Endodermal cell (in vitro differentiated cells): ENCODE measurements at regions not wholly inside any gene's neighbourhood (a gene's known extent, or its start where the extent isn't known, plus 50 kb on each side); places are given as distances from the start of the nearest gene placed in this dataset.

Experiments
- DNase-seq: peaks from one replicate; pipeline ENCODE4 v3.0.0-alpha.2; 2017
- H3K27ac ChIP-seq: 2 replicates; pipeline ENCODE4 v1.5.1; 2013; ENCODE audit warnings: mild to moderate bottlenecking, low read depth, low read length, moderate library complexity
- H3K27me3 ChIP-seq: 2 replicates; pipeline ENCODE4 v1.6.1; 2013; ENCODE audit warnings: mild to moderate bottlenecking, low read length, moderate library complexity; ENCODE audit not compliant: insufficient read depth, control insufficient read depth, poor library complexity, severe bottlenecking
- H3K36me3 ChIP-seq: 2 replicates; pipeline ENCODE4 v1.7.0; 2013; ENCODE audit warnings: mild to moderate bottlenecking, low read length, moderate library complexity; ENCODE audit not compliant: control insufficient read depth, insufficient read depth
- H3K4me1 ChIP-seq: one replicate; pipeline ENCODE4 v1.7.0; 2013; ENCODE audit warnings: low read length; ENCODE audit not compliant: control insufficient read depth, insufficient read depth
- H3K4me3 ChIP-seq: 2 replicates; pipeline ENCODE4 v1.5.1; 2013; ENCODE audit warnings: mild to moderate bottlenecking, low read length, moderate library complexity
- H3K9ac ChIP-seq: 2 replicates; pipeline ENCODE4 v1.6.1; 2013; ENCODE audit warnings: mild to moderate bottlenecking, low read length, moderate library complexity; ENCODE audit not compliant: poor library complexity, severe bottlenecking; ENCODE audit errors: extremely low read depth
- H3K9me3 ChIP-seq: 2 replicates; pipeline ENCODE4 v1.6.1; 2013; ENCODE audit warnings: mild to moderate bottlenecking, low read length, moderate library complexity; ENCODE audit not compliant: control insufficient read depth
- H3K27ac Mint-ChIP-seq: 2 replicates; pipeline ENCODE4 v1.8.0; 2020; ENCODE audit warnings: mixed read lengths
- H3K27me3 Mint-ChIP-seq: 2 replicates; pipeline ENCODE4 v1.8.0; 2021; ENCODE audit warnings: mild to moderate bottlenecking, mixed read lengths; ENCODE audit not compliant: insufficient read depth
- H3K36me3 Mint-ChIP-seq: 2 replicates; pipeline ENCODE4 v1.8.0; 2020; ENCODE audit warnings: low read depth, mixed read lengths
- H3K4me1 Mint-ChIP-seq: 2 replicates; pipeline ENCODE4 v1.8.0; 2020; ENCODE audit warnings: mixed read lengths
- H3K4me3 Mint-ChIP-seq: 2 replicates; pipeline ENCODE4 v1.8.0; 2020; ENCODE audit warnings: mild to moderate bottlenecking, moderate library complexity, mixed read lengths
- H3K9me3 Mint-ChIP-seq: 2 replicates; pipeline ENCODE4 v1.8.0; 2020; ENCODE audit warnings: mild to moderate bottlenecking, mixed read lengths
- WGBS, 2 experiments: methylation state at CpG; one replicate each; pipeline versions ENCODE4 v1.1.5 to v1.1.7; 2013; ENCODE audit warnings: missing lambda C conversion rate in 2 of 2, mixed read lengths in 1 of 2; ENCODE audit not compliant: insufficient coverage in 1 of 2, insufficient read length in 1 of 2; 5-methylcytosine and 5-hydroxymethylcytosine counted together
- TF ChIP-seq, protein P1 (sequence below): fragments of 200-600 bp; sonication (generic); conservative IDR thresholded peaks from 2 replicates; pipeline ENCODE4 v1.5.0; 2021; ENCODE audit warnings: antibody characterized with exemption, mild to moderate bottlenecking

DNA sequence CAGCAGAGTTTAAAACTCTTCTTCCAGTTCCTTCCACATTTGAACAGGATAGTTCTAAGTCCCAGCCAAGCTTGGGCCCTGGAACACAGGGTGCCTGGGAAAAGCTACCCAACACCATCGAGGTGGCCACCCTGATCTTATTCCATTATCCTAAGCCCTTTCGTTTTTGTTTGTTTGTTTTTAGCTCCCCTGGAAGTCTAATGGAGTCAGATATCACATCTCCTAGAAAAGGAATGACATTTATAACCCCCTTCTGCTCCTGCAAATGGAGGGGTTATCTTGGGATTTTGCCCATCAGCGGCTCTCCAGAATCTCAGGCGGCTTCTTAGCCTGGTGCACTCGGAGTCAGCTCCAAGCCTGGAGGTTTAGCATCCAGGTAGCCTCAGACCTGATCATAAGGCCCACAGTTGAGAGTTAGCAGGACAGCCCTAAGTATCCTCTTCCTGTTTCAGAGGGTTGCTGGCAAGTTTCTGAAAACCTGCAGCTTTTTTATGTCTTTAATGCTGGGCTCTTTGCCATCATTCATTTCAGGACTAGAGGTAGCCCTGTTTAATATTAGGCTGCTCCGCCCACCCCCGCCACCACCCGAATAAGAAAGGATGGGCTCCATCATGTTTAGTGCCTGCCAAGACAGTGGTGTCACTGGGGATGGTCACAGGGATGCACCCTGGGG is 230.0 kb upstream of the LNX1 start:
- Histone ChIP-seq H3K36me3 (no peaks in the 10 kb centered on the region), H3K9me3 (no peaks in the 10 kb centered on the region), H3K4me1 (no peaks in the 10 kb centered on the region), H3K4me3 (no peak overlapping the region), H3K27me3 (no peaks in the 10 kb centered on the region), H3K27ac (no peak overlapping the region), H3K9ac (no peak overlapping the region)
- TF ChIP-seq, protein P1, sequence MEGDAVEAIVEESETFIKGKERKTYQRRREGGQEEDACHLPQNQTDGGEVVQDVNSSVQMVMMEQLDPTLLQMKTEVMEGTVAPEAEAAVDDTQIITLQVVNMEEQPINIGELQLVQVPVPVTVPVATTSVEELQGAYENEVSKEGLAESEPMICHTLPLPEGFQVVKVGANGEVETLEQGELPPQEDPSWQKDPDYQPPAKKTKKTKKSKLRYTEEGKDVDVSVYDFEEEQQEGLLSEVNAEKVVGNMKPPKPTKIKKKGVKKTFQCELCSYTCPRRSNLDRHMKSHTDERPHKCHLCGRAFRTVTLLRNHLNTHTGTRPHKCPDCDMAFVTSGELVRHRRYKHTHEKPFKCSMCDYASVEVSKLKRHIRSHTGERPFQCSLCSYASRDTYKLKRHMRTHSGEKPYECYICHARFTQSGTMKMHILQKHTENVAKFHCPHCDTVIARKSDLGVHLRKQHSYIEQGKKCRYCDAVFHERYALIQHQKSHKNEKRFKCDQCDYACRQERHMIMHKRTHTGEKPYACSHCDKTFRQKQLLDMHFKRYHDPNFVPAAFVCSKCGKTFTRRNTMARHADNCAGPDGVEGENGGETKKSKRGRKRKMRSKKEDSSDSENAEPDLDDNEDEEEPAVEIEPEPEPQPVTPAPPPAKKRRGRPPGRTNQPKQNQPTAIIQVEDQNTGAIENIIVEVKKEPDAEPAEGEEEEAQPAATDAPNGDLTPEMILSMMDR, result no peak
- WGBS, 2 experiments, result 80 to 94% methylated on average over 8 of the region's 8 CpGs
- Mint-ChIP-seq H3K27me3 (peaks cover 8% of the 10 kb centered on the region), H3K27ac (no peak overlapping the region), H3K9me3 (peaks cover 8% of the 10 kb centered on the region), H3K4me3 (no peak overlapping the region), H3K36me3 (no peaks in the 10 kb centered on the region), H3K4me1 (peaks cover 3% of the 10 kb centered on the region)
- DNase-seq, result no peak

DNA sequence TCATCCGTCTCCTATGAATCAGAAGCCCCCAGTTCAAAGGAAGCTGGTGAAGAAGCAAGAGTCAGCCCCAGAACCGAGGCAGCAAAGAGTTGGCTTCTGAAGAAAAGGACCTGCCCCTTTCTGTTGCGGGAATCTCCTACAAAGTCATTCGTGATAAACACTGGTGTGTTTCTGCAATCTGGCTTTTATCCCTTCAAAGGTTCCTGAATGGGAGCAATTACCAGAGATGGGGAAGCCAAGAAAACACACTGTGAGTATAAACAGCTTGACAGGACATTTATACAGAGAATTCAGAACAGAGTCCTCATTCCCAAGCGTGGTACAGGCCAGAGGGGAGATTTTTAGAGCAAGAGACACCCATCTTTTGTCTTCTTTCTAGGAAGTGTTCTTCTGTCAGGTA is 226.8 kb upstream of the LNX1 start:
- no peaks in the 10 kb centered on the region for H3K36me3 Mint-ChIP-seq
- no peak overlapping the region for H3K4me3 Mint-ChIP-seq
- no peak overlapping the region for H3K27ac ChIP-seq
- 77 to 80% methylated on average over 5 of the region's 5 CpGs for WGBS, 2 experiments
- no peaks in the 10 kb centered on the region for H3K9me3 ChIP-seq
- H3K9ac ChIP-seq, result no peak overlapping the region
- H3K36me3 ChIP-seq, result no peaks in the 10 kb centered on the region
- no peaks in the 10 kb centered on the region for H3K27me3 ChIP-seq
- H3K4me3 ChIP-seq, result no peak overlapping the region
- no peak for DNase-seq
- TF ChIP-seq, protein P1, result no peak
- no peaks in the 10 kb centered on the region for H3K9me3 Mint-ChIP-seq
- peaks cover 3% of the 10 kb centered on the region for H3K4me1 Mint-ChIP-seq
- H3K27ac Mint-ChIP-seq, result no peak overlapping the region
- peaks cover 9% of the 10 kb centered on the region for H3K27me3 Mint-ChIP-seq
- no peaks in the 10 kb centered on the region for H3K4me1 ChIP-seq

DNA sequence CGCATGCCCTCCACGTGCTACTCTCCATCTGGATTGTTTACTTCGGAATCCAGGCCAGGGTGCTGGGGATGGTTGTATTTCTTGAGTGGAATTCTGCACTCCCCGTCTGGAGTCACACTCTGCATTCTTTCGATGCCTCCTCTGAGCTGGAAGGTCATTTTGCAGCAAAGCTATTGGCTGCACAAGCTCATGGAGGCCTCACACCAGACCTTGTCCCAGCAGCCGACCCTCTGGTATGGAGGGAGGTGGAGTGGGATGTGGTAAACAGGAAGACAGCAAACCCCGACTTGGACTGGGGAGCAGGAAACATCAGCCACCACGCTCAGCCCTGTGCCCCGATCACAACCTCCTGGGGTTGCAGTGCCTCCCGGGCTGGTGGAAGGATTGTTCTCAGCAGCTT is 225.3 kb upstream of the LNX1 start:
- no peaks in the 10 kb centered on the region for H3K36me3 Mint-ChIP-seq
- H3K4me3 Mint-ChIP-seq, result no peak overlapping the region
- H3K9me3 Mint-ChIP-seq, result no peaks in the 10 kb centered on the region
- H3K27me3 Mint-ChIP-seq, result peaks cover 8% of the 10 kb centered on the region
- no peaks in the 10 kb centered on the region for H3K36me3 ChIP-seq
- H3K27ac Mint-ChIP-seq, result no peak overlapping the region
- 86 to 96% methylated on average over 3 to 10 of the region's 10 CpGs for WGBS, 2 experiments
- no peak overlapping the region for H3K27ac ChIP-seq
- H3K9ac ChIP-seq, result no peak overlapping the region
- no peaks in the 10 kb centered on the region for H3K4me1 ChIP-seq
- H3K27me3 ChIP-seq, result no peaks in the 10 kb centered on the region
- DNase-seq, result no peak
- H3K4me1 Mint-ChIP-seq, result peaks cover 3% of the 10 kb centered on the region
- H3K4me3 ChIP-seq, result no peak overlapping the region
- TF ChIP-seq, protein P1, result no peak
- no peaks in the 10 kb centered on the region for H3K9me3 ChIP-seq
